ENCODE measurements at regions not wholly inside any gene's neighbourhood (a gene's known extent, or its start where the extent isn't known, plus 50 kb on each side); places are given as distances from the start of the nearest gene placed in this dataset.

DNA sequence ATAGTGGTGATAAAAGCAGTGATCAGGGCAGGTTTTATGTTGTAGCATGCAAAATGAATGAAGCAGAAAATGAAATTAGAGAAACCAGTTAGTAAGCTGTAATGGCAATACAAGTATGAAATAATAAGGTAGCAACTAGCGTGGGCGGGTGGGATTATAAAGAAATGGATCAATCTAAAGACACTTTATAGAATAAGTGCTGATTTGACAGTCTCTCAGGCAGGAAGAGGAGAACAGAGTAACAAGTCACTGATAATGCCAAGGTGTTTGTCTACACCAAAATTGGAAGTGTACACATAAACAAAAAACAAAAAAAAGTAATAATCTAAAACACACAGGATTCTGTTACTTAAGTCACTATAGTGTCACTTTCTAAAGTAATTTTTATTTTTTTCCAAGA lies 51.0 kb upstream of the PCBP1 start:
- no peak for DNase-seq

DNA sequence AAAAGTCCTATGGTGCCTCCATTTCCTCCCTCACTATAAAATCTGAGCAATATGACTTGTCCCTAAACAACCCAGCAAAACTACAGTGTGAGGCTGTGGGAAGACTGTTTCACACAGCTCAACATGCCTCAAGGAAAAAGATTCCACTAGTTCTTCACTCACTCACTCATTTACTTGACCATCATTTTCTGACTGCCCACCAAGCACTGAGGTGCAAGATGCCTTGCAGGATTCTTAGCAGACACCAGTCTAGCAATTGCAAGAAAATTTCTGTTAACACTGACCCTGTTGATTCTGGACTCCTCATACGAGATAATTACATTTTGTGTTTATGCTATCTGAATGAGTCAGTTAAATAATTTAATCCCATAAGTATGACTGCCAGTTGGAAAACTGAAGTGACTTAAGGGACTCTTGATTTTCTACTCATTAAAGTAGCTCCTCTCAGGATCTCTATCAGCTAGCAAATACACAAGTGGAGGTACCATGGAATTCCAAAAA lies 51.9 kb upstream of the PCBP1 start:
- Histone ChIP-seq H3K27me3 (no peaks in the 10 kb centered on the region), H3K9me3 (no peaks in the 10 kb centered on the region), H3K4me3 (no peak overlapping the region), H3K36me3 (no peaks in the 10 kb centered on the region)
- peak; percentile 3 for DNase-seq

More for the DNA sequence above, 51.0 kb upstream of the PCBP1 start:
- no peaks in the 10 kb centered on the region for H3K9me3 ChIP-seq
- H3K27me3 ChIP-seq, result no peaks in the 10 kb centered on the region
- H3K36me3 ChIP-seq, result no peaks in the 10 kb centered on the region
- no peak overlapping the region for H3K4me3 ChIP-seq

DNA sequence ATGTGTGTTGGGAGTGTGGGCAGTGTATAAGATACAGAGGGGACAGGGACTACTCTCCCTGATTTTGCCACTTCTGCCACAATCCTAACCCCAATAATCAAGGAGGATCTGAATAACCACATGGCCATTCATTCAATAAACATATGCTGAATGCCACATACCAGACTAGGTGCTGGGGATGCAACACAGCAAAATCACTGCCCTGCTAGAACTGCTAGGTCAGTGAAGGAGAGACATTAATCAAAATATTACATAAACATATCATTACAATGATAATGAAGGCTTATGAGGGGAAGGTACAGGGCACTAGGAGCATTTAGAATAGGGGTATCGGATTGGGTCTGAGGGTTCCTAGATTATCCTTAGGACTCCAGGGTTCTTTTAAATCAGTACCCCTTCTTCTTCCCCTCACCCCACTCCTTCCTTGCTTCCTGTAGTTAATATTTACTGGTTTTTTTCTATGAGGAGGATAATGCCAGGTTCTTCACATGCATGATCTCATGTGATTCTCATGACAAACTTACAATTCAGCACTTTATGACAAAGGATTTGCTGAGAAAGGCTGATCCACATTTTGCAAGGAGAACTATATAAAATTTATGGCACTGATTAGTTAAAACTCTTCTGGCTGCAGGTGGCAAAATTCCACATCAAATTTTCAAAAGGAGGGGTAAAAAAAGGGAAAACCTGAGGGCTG lies 56.4 kb upstream of the PCBP1 start:
- Histone ChIP-seq H3K9me3 (no peaks in the 10 kb centered on the region), H3K4me3 (no peak overlapping the region), H3K27me3 (no peaks in the 10 kb centered on the region), H3K36me3 (no peaks in the 10 kb centered on the region)
- no peak for DNase-seq

DNA sequence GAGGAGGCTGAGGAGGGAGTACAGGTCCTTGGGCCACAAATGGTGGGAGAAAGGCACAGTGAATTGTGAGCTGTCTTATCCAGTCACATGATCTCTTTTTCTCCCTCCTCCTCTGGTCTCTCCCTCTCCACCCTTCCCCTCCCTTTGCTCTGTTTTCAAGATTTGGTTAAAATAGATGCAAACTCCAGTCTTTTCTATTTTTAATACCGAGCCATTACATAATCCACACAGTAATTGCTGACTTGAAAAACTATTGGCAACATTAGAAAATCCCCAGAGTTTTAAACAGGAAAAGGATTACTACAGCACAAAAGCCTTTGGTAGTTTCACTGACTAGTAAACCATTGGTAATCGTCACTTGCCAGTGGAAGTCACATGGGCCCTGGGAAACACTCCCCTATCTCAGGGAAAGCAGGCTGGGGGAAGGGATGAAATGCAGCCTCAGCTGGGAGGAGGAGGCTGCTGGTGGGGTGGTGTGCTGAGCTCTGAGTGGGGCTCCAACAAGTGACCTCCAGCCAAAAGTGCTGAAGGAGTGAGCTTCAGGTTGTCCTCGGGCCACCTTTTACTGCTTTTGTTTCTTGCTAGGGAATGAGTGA lies 57.4 kb upstream of the PCBP1 start:
- no peaks in the 10 kb centered on the region for H3K36me3 ChIP-seq
- H3K9me3 ChIP-seq, result no peaks in the 10 kb centered on the region
- DNase-seq, result peak; percentile 39
- no peak overlapping the region for H3K4me3 ChIP-seq
- no peaks in the 10 kb centered on the region for H3K27me3 ChIP-seq

DNA sequence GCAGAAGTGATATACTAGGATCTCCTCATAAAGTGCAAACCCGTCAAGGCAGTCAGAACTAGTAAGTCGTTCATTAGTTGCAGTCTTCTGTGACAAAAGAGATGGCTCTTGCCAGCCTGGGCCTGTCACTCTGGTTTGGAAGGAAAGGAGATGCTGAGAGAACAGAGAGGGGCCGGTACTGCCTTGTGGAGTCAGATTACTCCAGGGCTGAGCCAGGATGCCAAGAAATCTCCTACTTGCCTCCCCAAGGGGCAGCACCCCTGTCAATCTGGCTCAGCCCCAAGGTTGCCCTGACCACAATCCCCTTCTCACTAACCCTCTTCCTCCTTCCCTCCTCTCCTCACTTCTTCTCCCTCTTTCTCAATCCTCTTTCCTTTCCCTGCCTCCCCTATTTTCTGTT lies 62.9 kb upstream of the ASPRV1 start:
- DNase-seq, result no peak
- H3K36me3 ChIP-seq, result no peaks in the 10 kb centered on the region
- no peaks in the 10 kb centered on the region for H3K9me3 ChIP-seq
- H3K4me3 ChIP-seq, result no peak overlapping the region
- H3K27me3 ChIP-seq, result no peaks in the 10 kb centered on the region

DNA sequence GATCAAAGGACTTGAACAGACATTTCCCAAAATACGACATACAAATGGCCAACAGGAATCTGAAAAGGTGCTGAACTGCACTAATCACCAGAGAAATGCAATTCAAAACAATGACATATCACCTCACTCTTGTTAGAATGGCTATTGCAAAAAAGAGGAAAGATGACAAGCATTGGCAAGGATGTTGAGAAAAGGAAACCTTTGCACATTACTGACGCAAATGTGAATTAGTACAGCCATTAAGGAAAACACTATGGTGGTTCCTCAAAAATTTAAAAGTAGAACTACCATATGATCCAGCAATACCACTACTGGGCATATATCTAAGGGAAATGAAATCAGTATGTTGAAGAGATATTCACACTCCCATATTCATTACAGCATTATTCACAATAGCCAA lies 57.7 kb upstream of the ASPRV1 start:
- DNase-seq, result no peak
- H3K36me3 ChIP-seq, result no peaks in the 10 kb centered on the region
- no peaks in the 10 kb centered on the region for H3K27me3 ChIP-seq
- H3K4me3 ChIP-seq, result no peak overlapping the region
- peaks cover 11% of the 10 kb centered on the region for H3K9me3 ChIP-seq

DNA sequence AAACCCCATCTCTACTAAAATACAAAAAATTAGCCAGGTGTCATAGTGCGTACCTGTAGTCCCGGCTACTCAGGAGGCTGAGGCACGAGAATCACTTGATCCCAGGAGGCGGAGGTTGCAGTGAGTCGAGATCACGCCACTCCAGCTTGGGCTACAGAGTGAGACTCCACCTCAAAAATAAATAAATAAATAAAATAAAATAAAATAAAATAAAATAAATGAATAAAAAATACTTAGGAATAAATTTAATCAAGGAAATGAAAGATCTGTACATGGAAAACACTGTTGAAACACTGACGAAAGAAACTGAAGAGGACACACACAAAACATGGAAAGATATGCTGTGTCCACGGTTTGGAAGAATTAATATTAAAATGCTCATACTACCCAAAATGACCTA lies 56.5 kb upstream of the ASPRV1 start:
- H3K36me3 ChIP-seq, result no peaks in the 10 kb centered on the region
- DNase-seq, result no peak
- no peak overlapping the region for H3K4me3 ChIP-seq
- H3K9me3 ChIP-seq, result peaks cover 11% of the 10 kb centered on the region
- H3K27me3 ChIP-seq, result no peaks in the 10 kb centered on the region

DNA sequence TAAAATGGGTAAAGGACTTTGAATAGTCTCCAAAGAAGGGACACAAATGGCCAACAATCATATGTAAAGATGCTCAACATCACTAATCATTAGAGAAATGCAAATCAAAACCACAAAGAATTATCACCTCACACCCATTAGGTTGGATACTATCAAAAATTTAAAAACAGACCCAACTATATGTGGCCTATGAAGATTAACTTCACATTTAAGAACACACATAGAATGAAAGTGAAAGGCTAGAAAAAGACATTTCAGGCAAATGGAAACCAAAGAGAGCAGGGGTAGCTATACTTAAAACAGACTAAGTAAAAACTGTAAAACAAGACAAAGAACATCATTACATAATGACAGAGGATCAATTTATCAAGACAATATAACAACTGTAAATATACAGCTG lies 53.5 kb upstream of the ASPRV1 start:
- no peak for DNase-seq
- H3K9me3 ChIP-seq, result peaks cover 11% of the 10 kb centered on the region
- H3K4me3 ChIP-seq, result no peak overlapping the region
- no peaks in the 10 kb centered on the region for H3K27me3 ChIP-seq
- H3K36me3 ChIP-seq, result no peaks in the 10 kb centered on the region

DNA sequence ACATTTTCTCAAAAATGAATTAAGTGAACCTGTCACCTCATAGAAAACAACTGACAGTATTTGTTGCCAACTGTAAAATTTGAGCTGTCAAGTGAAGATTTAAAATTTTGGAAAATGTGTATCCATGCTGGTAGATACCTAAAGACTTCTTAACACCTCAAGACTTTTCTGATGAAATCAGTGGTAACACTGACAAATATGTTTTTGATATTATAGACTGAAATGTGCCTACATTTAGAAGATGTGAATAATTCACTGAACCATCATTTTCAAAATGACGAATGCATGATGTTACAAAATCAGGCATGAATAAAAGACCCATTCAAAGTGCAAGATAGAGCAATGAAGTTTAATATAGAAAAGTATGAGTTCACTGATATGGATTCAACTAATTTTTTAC lies 51.5 kb upstream of the ASPRV1 start:
- Histone ChIP-seq H3K27me3 (no peaks in the 10 kb centered on the region), H3K9me3 (0 out of 2 replicates have a peak, but pooled peaks cover 3% of the 10 kb centered on the region), H3K4me3 (no peak overlapping the region), H3K36me3 (no peaks in the 10 kb centered on the region)
- no peak for DNase-seq

DNA sequence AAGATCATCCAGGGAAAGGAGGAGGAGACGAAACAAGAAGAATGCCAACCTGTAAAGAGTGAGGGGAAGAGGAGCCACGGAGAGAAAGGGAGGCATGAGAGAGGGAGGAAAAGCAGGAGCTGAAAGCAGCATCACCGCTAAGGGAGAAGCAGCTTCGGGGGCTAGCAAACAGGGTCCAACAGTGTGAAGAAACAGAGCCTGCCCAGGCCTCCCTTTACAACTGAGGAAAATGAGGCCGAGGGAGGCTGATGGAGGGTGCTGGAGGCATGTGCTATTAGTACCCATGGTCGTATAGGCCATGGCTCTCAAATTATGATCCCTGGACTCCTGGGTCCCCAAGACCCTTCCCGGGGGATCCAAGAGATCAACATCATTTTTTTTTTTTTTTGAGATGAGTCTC lies 50.4 kb upstream of the ASPRV1 start:
- DNase-seq, result no peak
- H3K9me3 ChIP-seq, result no peaks in the 10 kb centered on the region
- H3K27me3 ChIP-seq, result no peaks in the 10 kb centered on the region
- H3K36me3 ChIP-seq, result no peaks in the 10 kb centered on the region
- no peak overlapping the region for H3K4me3 ChIP-seq

DNA sequence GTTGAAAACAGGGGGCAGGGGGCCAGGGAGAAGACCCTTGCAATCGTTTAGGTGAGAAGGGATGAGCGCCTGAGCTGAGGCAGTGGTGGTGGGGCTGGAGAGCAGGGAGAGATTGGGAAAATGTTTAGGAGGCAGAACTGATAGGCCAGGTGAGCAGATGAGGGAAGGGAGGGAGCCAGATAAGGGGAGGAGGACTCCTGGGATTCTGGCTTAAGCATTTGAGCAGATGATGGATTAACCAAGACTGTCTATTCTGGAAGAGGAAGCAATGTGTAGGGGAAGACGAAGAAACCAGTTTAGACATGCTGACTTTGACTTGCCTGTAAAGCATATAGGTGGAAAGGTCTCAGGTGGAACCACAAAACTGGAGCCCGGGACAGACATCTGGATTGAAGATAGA lies 49.9 kb upstream of the ASPRV1 start:
- no peaks in the 10 kb centered on the region for H3K36me3 ChIP-seq
- H3K27me3 ChIP-seq, result no peaks in the 10 kb centered on the region
- no peaks in the 10 kb centered on the region for H3K9me3 ChIP-seq
- DNase-seq, result no peak
- no peak overlapping the region for H3K4me3 ChIP-seq
